ENCODE measurements at regions not wholly inside any gene's neighbourhood (a gene's known extent, or its start where the extent isn't known, plus 50 kb on each side); places are given as distances from the start of the nearest gene placed in this dataset. TPM values are rescaled to one million over a fixed set of nuclear protein-coding genes. Genes with fewer than 3 reads are reported as not detected.
A peak's percentile ranks its signal among the peaks of the same experiment; 100 is the strongest.

DNA sequence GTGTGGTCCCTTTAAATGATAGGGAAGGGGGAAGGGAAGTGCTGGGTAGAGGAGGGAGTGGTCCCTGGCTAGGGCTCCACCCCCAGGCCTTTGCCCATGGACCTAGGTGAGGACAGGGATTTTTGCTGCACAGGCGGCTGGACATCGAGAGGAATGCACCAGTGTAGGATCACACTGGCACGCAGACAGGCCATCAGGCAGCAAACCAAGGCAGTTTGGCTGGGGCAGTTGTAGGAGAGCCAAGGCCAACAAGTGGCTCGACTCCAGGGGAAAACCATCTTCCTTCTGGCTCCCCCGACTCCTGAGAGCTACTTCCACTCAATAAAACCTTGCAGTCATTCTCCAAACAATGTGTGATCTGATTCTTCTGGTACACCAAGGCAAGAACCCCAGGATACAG, 402.0 kb upstream of the LRRTM1 start:
- TF ChIP-seq, protein P1, sequence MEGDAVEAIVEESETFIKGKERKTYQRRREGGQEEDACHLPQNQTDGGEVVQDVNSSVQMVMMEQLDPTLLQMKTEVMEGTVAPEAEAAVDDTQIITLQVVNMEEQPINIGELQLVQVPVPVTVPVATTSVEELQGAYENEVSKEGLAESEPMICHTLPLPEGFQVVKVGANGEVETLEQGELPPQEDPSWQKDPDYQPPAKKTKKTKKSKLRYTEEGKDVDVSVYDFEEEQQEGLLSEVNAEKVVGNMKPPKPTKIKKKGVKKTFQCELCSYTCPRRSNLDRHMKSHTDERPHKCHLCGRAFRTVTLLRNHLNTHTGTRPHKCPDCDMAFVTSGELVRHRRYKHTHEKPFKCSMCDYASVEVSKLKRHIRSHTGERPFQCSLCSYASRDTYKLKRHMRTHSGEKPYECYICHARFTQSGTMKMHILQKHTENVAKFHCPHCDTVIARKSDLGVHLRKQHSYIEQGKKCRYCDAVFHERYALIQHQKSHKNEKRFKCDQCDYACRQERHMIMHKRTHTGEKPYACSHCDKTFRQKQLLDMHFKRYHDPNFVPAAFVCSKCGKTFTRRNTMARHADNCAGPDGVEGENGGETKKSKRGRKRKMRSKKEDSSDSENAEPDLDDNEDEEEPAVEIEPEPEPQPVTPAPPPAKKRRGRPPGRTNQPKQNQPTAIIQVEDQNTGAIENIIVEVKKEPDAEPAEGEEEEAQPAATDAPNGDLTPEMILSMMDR (IDR thresholded peaks at IDR 0.05; ENCODE audit: insufficient read depth, low read length) = no peak
- DNase-seq (ENCODE audit: low read depth) = no peak
- no peak overlapping the region for H3K4me3 ChIP-seq (ENCODE audit: low read depth, low read length)

- no peak overlapping the region for H3K4me3 ChIP-seq (ENCODE audit: low read depth, low read length)
- TF ChIP-seq, protein P1 (IDR thresholded peaks at IDR 0.05; ENCODE audit: insufficient read depth, low read length) = no peak
- DNase-seq (ENCODE audit: low read depth) = no peak
These were observed 399.0 kb upstream of the LRRTM1 start for GRCh38 chr2:80703532-80703931.

GRCh38 chr2:80700961-80701360, 396.4 kb upstream of the LRRTM1 start:
- TF ChIP-seq, protein P1 (IDR thresholded peaks at IDR 0.05; ENCODE audit: insufficient read depth, low read length) = no peak
- no peak for DNase-seq (ENCODE audit: low read depth)
- H3K4me3 ChIP-seq (ENCODE audit: low read depth, low read length) = no peak overlapping the region

Small RNA genes in the stretch of these regions (small RNA-seq; reads per million reads assigned to genes)
- not detected for gene AC013262.1
- not detected for gene AC138623.1
- gene RF00019 = not detected
- not detected for gene RN7SL201P
- 1.1 reads per million, percentile 38 among the genes with 10 or more reads in this experiment for gene RNA5SP99
- gene RNU6-1312P = not detected
- gene RNU6-685P = not detected
- not detected for gene RPL37P10

Data from fibroblast of the aortic adventitia (primary cell).